SK-N-SH (cell line): ENCODE measurements at regions not wholly inside any gene's neighbourhood (a gene's known extent, or its start where the extent isn't known, plus 50 kb on each side); places are given as distances from the start of the nearest gene placed in this dataset.

Experiments
- CTCF ChIA-PET: fragments of 300-600, 350-600 bp; formaldehyde crosslinking; extraction: SDS; loops from one replicate; lab custom pipeline; 2021; lab: Yijun Ruan, JAX
- POLR2A ChIA-PET: fragments of 350-600 bp; sonication (Branson Sonifier 250); formaldehyde crosslinking; extraction: SDS; loops from one replicate; lab custom pipeline; 2020; ENCODE audit warnings: antibody characterized with exemption, inconsistent platforms; lab: Yijun Ruan, JAX
- DNase-seq: peaks from one replicate; pipeline ENCODE4 v3.0.0; 2012
- H2AFZ ChIP-seq: fragments of 200-600 bp; sonication (generic); 2 replicates; pipeline ENCODE4 v1.8.1; 2016; ENCODE audit warnings: antibody characterized with exemption, mild to moderate bottlenecking, low read depth
- H3F3A ChIP-seq: fragments of 200-600 bp; sonication (generic); replicated peaks from 2 replicates; pipeline ENCODE3; 2016; ENCODE audit warnings: antibody characterized with exemption, mild to moderate bottlenecking; ENCODE audit not compliant: insufficient read depth
- H3K27ac ChIP-seq, 2 experiments: fragments of 200-500 bp in 1 of 2; fragments of 200-600 bp in 1 of 2; sonication (Bioruptor generic) in 1 of 2; sonication (generic), shearing (Covaris generic) in 1 of 2; 2 replicates each; pipeline versions ENCODE4 v1.5.1 to v1.6.1; 2014 to 2016; ENCODE audit warnings: low read depth in 2 of 2, inconsistent platforms in 1 of 2, low read length in 1 of 2, mild to moderate bottlenecking in 1 of 2, mixed read lengths in 1 of 2
- H3K27me3 ChIP-seq: fragments of 200-600 bp; sonication (generic), shearing (Covaris generic); 2 replicates; pipeline ENCODE4 v1.6.1; 2016; ENCODE audit warnings: mixed run types; ENCODE audit not compliant: insufficient read depth
- H3K36me3 ChIP-seq, 2 experiments: fragments of 200-500 bp in 1 of 2; fragments of 200-600 bp in 1 of 2; sonication (Bioruptor generic) in 1 of 2; sonication (generic) in 1 of 2; replicated peaks in 1 of 2; 2 replicates each; pipeline versions ENCODE3 to v1.5.1; 2014 to 2016; ENCODE audit warnings: low read length in 1 of 2, mild to moderate bottlenecking in 1 of 2; ENCODE audit not compliant: insufficient read depth in 2 of 2, control insufficient read depth in 1 of 2
- H3K4me1 ChIP-seq, 2 experiments: fragments of 200-500 bp in 1 of 2; fragments of 200-600 bp in 1 of 2; sonication (Bioruptor generic) in 1 of 2; sonication (generic), shearing (Covaris generic) in 1 of 2; 2 replicates each; pipeline versions ENCODE4 v1.5.1 to v1.6.1; 2014 to 2016; ENCODE audit warnings: low read depth in 1 of 2, low read length in 1 of 2, mixed run types in 1 of 2; ENCODE audit not compliant: insufficient read depth in 2 of 2, control insufficient read depth in 1 of 2
- H3K4me2 ChIP-seq: fragments of 200-600 bp; sonication (generic), shearing (Covaris generic); 2 replicates; pipeline ENCODE4 v1.6.1; 2017; ENCODE audit warnings: mixed run types
- H3K4me3 ChIP-seq, 2 experiments: fragments of 200-500 bp in 1 of 2; fragments of 200-600 bp in 1 of 2; sonication (Bioruptor generic) in 1 of 2; sonication (generic), shearing (Covaris generic) in 1 of 2; 2 replicates each; pipeline versions ENCODE4 v1.5.1 to v1.8.1; 2014 to 2016; ENCODE audit warnings: low read depth in 2 of 2, inconsistent platforms in 1 of 2, low read length in 1 of 2, mild to moderate bottlenecking in 1 of 2, mixed read lengths in 1 of 2, moderate library complexity in 1 of 2
- H3K79me2 ChIP-seq: fragments of 200-600 bp; sonication (generic); 2 replicates; pipeline ENCODE4 v1.8.1; 2017; ENCODE audit warnings: mild to moderate bottlenecking; ENCODE audit not compliant: insufficient read depth
- H3K9ac ChIP-seq: fragments of 200-600 bp; sonication (generic); 2 replicates; pipeline ENCODE4 v1.6.1; 2017; ENCODE audit warnings: mixed run types
- H3K9me2 ChIP-seq: fragments of 200-600 bp; sonication (generic); 2 replicates; pipeline ENCODE4 v1.6.1; 2017; ENCODE audit warnings: mixed run types
- H3K9me3 ChIP-seq: fragments of 200-600 bp; sonication (generic); 2 replicates; pipeline ENCODE4 v1.6.1; 2017; ENCODE audit warnings: mixed run types, mild to moderate bottlenecking, moderate library complexity
- H4K20me1 ChIP-seq: fragments of 200-600 bp; sonication (generic); 2 replicates; pipeline ENCODE4 v1.6.1; 2017; ENCODE audit warnings: mild to moderate bottlenecking, mixed run types; ENCODE audit not compliant: insufficient read depth
- CHD2 ChIP-seq: fragments of 150-350 bp; IDR thresholded peaks from 2 replicates; pipeline ENCODE4 v1.6.1; 2018; ENCODE audit warnings: low read length; ENCODE audit not compliant: partially characterized antibody
- CTCF ChIP-seq: fragments of 200-600 bp; sonication (generic); IDR thresholded peaks from 2 replicates; pipeline ENCODE4 v1.6.1; 2017; ENCODE audit warnings: antibody characterized with exemption, mild to moderate bottlenecking, moderate library complexity
- ELF1 ChIP-seq: IDR thresholded peaks from 2 replicates; pipeline ENCODE4 v1.4.0; 2012
- FOSL2 ChIP-seq: IDR thresholded peaks from 2 replicates; pipeline ENCODE4 v1.4.0; 2012; ENCODE audit warnings: low read depth, mild to moderate bottlenecking, moderate library complexity, borderline replicate concordance
- FOXJ3 ChIP-seq: sonication (generic); formaldehyde crosslinking; IDR thresholded peaks from 2 replicates; pipeline ENCODE4 v1.5.1; 2020; ENCODE audit warnings: mild to moderate bottlenecking, missing genetic modification reagents
- FOXM1 ChIP-seq: IDR thresholded peaks from 2 replicates; pipeline ENCODE4 v1.4.0; 2012; ENCODE audit warnings: low read depth, mild to moderate bottlenecking
- GABPA ChIP-seq: IDR thresholded peaks from 2 replicates; pipeline ENCODE4 v1.4.0; 2012; ENCODE audit warnings: low read depth, mild to moderate bottlenecking
- GATA2 ChIP-seq: sonication (generic); formaldehyde crosslinking; IDR thresholded peaks from 2 replicates; pipeline ENCODE4 v1.5.0; 2020; ENCODE audit warnings: mild to moderate bottlenecking, missing genetic modification reagents
- JUND ChIP-seq: IDR thresholded peaks from 2 replicates; pipeline ENCODE4 v1.4.0; 2012
- POLR2AphosphoS5 ChIP-seq: IDR thresholded peaks from 2 replicates; pipeline ENCODE4 v1.6.1; 2012; ENCODE audit warnings: low read depth, low read length
- RAD21 ChIP-seq: IDR thresholded peaks from 2 replicates; pipeline ENCODE4 v1.6.1; 2012; ENCODE audit warnings: mild to moderate bottlenecking, low read length
- RCOR1 ChIP-seq: fragments of 150-350 bp; IDR thresholded peaks from 2 replicates; pipeline ENCODE4 v1.6.1; 2017; ENCODE audit warnings: antibody characterized with exemption, low read length
- REST ChIP-seq: IDR thresholded peaks from 2 replicates; pipeline ENCODE4 v1.6.1; 2012; ENCODE audit warnings: mild to moderate bottlenecking, low read depth, low read length, moderate library complexity
- RXRA ChIP-seq: IDR thresholded peaks from 2 replicates; pipeline ENCODE4 v1.4.0; 2012; ENCODE audit warnings: low read depth, mild to moderate bottlenecking, borderline replicate concordance
- SMC3 ChIP-seq: IDR thresholded peaks from 2 replicates; pipeline ENCODE4 v1.6.1; 2012; ENCODE audit warnings: low read depth, low read length, improper control_type of control experiment
- TAF1 ChIP-seq: IDR thresholded peaks from 2 replicates; pipeline ENCODE4 v1.6.1; 2012; ENCODE audit warnings: low read depth, mild to moderate bottlenecking, low read length, moderate library complexity, borderline replicate concordance
- TCF12 ChIP-seq: IDR thresholded peaks from 2 replicates; pipeline ENCODE4 v1.4.0; 2012
- USF1 ChIP-seq: IDR thresholded peaks from 2 replicates; pipeline ENCODE4 v1.4.0; 2012; ENCODE audit warnings: low read depth, borderline replicate concordance
- YY1 ChIP-seq: IDR thresholded peaks from 2 replicates; pipeline ENCODE4 v1.4.0; 2012; ENCODE audit warnings: low read depth, mild to moderate bottlenecking
- WGBS: methylation state at CpG from one replicate; pipeline ENCODE4 v1.1.6; 2017; ENCODE audit warnings: low lambda C conversion rate; 5-methylcytosine and 5-hydroxymethylcytosine counted together
- TF ChIP-seq, protein P1 (sequence below): IDR thresholded peaks from 2 replicates; pipeline ENCODE4; 2012

DNA sequence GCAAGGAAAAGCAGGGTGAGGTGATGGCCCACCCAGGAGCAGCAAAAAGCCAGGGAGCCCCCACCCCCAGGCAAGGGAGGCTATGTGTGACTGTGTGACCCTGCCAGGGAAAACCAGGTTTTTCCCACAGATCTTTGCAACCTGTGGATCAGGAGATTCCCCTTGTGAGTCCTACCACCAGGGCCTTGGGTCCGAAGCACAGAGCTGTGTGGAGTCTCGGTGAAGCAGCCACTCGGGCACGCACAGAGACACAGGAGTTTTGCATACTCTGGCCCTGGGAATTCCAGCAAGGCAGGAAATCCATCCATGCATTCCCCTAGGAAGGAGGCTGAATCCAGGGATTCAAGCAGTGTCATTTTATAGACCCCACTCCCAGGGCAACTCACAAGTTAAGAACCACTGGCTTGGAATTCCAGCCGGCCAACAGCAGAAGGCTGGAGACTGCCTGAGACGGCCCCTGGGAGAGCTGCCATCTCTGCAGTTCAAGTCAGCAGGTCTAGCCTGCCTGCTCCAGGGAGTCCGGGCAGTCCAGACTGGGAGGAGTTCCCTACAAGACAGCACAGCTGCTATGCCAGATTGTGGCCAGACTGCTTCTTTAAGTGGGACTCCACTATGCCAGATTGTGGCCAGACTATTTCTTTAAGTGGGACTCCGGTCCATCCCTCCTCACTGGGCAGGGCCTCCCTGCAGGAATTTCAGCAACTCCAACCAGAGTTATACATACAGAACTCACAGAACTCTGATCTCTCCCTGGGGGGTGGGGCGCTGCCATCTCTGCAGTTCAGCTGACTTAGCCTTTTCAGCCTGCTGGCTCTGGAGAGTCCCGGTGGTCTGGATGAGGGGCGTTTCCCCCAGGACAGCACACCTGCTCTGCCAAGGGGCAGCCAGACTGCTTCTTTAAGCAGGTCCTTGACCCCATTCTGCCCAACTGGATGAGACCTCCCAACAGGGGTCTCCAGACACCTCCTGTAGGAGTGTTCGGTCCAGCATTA lies 85.1 kb upstream of the ADAD1 start:
- Histone ChIP-seq H3K36me3 (peaks cover 24 to 29% of the 10 kb centered on the region in 2 experiments), H3K9ac (no peak overlapping the region), H4K20me1 (no peaks in the 10 kb centered on the region), H3K4me3 (no peak overlapping the region), H3K9me3 (peaks cover 5% of the 10 kb centered on the region; the same call in 1 of the 2 replicates), H3K27ac (no peak overlapping the region), H3K79me2 (no peaks in the 10 kb centered on the region), H3K4me1 (no peaks in the 10 kb centered on the region), H3F3A (no peaks in the 10 kb centered on the region), H3K27me3 (no peaks in the 10 kb centered on the region), H3K4me2 (no peak overlapping the region), H2AFZ (no peak overlapping the region), H3K9me2 (no peaks in the 10 kb centered on the region)
- ChIA-PET CTCF (no interaction called here), POLR2A (no interaction called here)
- 100% methylated on average over 6 of the region's 12 CpGs for WGBS
- no peak for DNase-seq
- TF ChIP-seq, protein P1, sequence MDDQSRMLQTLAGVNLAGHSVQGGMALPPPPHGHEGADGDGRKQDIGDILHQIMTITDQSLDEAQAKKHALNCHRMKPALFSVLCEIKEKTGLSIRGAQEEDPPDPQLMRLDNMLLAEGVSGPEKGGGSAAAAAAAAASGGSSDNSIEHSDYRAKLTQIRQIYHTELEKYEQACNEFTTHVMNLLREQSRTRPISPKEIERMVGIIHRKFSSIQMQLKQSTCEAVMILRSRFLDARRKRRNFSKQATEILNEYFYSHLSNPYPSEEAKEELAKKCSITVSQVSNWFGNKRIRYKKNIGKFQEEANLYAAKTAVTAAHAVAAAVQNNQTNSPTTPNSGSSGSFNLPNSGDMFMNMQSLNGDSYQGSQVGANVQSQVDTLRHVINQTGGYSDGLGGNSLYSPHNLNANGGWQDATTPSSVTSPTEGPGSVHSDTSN = no peak
- TF ChIP-seq CHD2 = no peak
- no peak for TF ChIP-seq TAF1
- TF ChIP-seq RAD21 = no peak
- no peak for TF ChIP-seq FOXJ3 (CRISPR knock-in tag)
- no peak for TF ChIP-seq RXRA
- TF ChIP-seq SMC3 = no peak
- TF ChIP-seq RCOR1 = no peak
- no peak for TF ChIP-seq FOSL2
- no peak for TF ChIP-seq GATA2 (CRISPR knock-in tag)
- no peak for TF ChIP-seq FOXM1
- TF ChIP-seq GABPA = no peak
- TF ChIP-seq TCF12 = no peak
- TF ChIP-seq REST = no peak
- no peak for TF ChIP-seq ELF1
- TF ChIP-seq USF1 = no peak
- no peak for TF ChIP-seq CTCF
- no peak for TF ChIP-seq POLR2AphosphoS5
- no peak for TF ChIP-seq JUND
- TF ChIP-seq YY1 = no peak
